Endothelial cell of umbilical vein (primary cell): ENCODE measurements at regions not wholly inside any gene's neighbourhood (a gene's known extent, or its start where the extent isn't known, plus 50 kb on each side); places are given as distances from the start of the nearest gene placed in this dataset.

ENCODE experiments used
- CTCF ChIP-seq, 2 donors: IDR thresholded peaks; 1 replicate in 1 of 2; 2 replicates in 1 of 2; pipeline ENCODE4 v1.5.1; 2011; ENCODE audit warnings: low read length in 2 of 2, mild to moderate bottlenecking in 2 of 2, moderate library complexity in 2 of 2, control low read depth in 1 of 2, inconsistent platforms in 1 of 2, low read depth in 1 of 2; ENCODE audit not compliant: insufficient read depth in 1 of 2; ENCODE audit errors: extremely low read depth in 1 of 2
- EZH2 ChIP-seq: IDR thresholded peaks from 2 replicates; pipeline ENCODE4 v1.6.1; 2012; ENCODE audit warnings: borderline replicate concordance, low read depth, mild to moderate bottlenecking, moderate library complexity, low read length, inconsistent platforms; ENCODE audit not compliant: severe bottlenecking
- FOS ChIP-seq: IDR thresholded peaks from 2 replicates; pipeline ENCODE4 v1.6.1; 2011; ENCODE audit warnings: mild to moderate bottlenecking, low read length, moderate library complexity, borderline replicate concordance; ENCODE audit not compliant: insufficient read depth
- GATA2 ChIP-seq: IDR thresholded peaks from 2 replicates; pipeline ENCODE4 v1.7.0; 2011; ENCODE audit warnings: low read depth, mild to moderate bottlenecking, moderate library complexity, mixed read lengths, low read length; ENCODE audit not compliant: insufficient read length, insufficient read depth
- JUN ChIP-seq: IDR thresholded peaks from 2 replicates; pipeline ENCODE4 v1.6.1; 2011; ENCODE audit warnings: borderline replicate concordance, low read depth; ENCODE audit not compliant: insufficient read length, insufficient read depth
- MAX ChIP-seq: IDR thresholded peaks from 2 replicates; pipeline ENCODE4 v1.6.1; 2011; ENCODE audit not compliant: insufficient read depth, insufficient read length
- MYC ChIP-seq: IDR thresholded peaks from one replicate; pipeline ENCODE4 v1.6.1; 2011; ENCODE audit warnings: mild to moderate bottlenecking, low read depth, low read length
- POLR2A ChIP-seq: IDR thresholded peaks from 2 replicates; pipeline ENCODE4 v1.6.1; 2012; ENCODE audit warnings: low read depth, mild to moderate bottlenecking, control low read depth, low read length
- POLR2AphosphoS5 ChIP-seq: IDR thresholded peaks from 2 replicates; pipeline ENCODE4 v1.6.1; 2012; ENCODE audit warnings: low read depth, mild to moderate bottlenecking, control low read depth, low read length, moderate library complexity; ENCODE audit not compliant: insufficient read depth

- TF ChIP-seq EZH2 = no peak
- TF ChIP-seq CTCF (IDR thresholded peaks at IDR 0.05; ENCODE audit: extremely low read depth in 1 of 2, insufficient read depth in 1 of 2, low read depth in 1 of 2, low read length in 2 of 2) = no peak
- TF ChIP-seq FOS = no peak
- TF ChIP-seq POLR2A = no peak
- no peak for TF ChIP-seq POLR2AphosphoS5
- no peak for TF ChIP-seq GATA2
- TF ChIP-seq JUN = no peak
- no peak for TF ChIP-seq MYC
- no peak for TF ChIP-seq MAX
These were observed 496.4 kb downstream of the NPHP4 start for GRCh38 chr1:5495596-5496410.
